GM23338 (cell line): ENCODE measurements at regions not wholly inside any gene's neighbourhood (a gene's known extent, or its start where the extent isn't known, plus 50 kb on each side); places are given as distances from the start of the nearest gene placed in this dataset.
A peak's percentile ranks its signal among the peaks of the same experiment; 100 is the strongest.

Experiments
- ATAC-seq: fragments of 200-7000 bp; cut with Tn5 transposase; 3 replicates; pipeline ENCODE4 v1.9.1; 2020
- DNase-seq: peaks from one replicate; pipeline ENCODE4 v3.0.0-alpha.2; 2015; ENCODE audit warnings: low spot score
- H2AFZ ChIP-seq: fragments of 200-600 bp; sonication (generic); 2 replicates; pipeline ENCODE4 v1.8.0; 2016; ENCODE audit warnings: antibody characterized with exemption, mild to moderate bottlenecking, moderate library complexity
- H3F3A ChIP-seq: fragments of 200-600 bp; sonication (generic); replicated peaks from 2 replicates; pipeline ENCODE4 v1.8.0; 2017; ENCODE audit warnings: antibody characterized with exemption, mixed run types, low read depth
- H3K27ac ChIP-seq: fragments of 200-600 bp; sonication (generic); 2 replicates; pipeline ENCODE4 v1.6.1; 2016; ENCODE audit warnings: low read depth
- H3K27me3 ChIP-seq: fragments of 200-600 bp; sonication (generic); 2 replicates; pipeline ENCODE4 v1.8.0; 2016; ENCODE audit warnings: mild to moderate bottlenecking, mixed run types, moderate library complexity; ENCODE audit not compliant: insufficient read depth
- H3K36me3 ChIP-seq: fragments of 200-600 bp; sonication (generic); 2 replicates; pipeline ENCODE4 v1.8.0; 2016; ENCODE audit warnings: mild to moderate bottlenecking; ENCODE audit not compliant: insufficient read depth
- H3K4me1 ChIP-seq: fragments of 200-600 bp; sonication (generic); 2 replicates; pipeline ENCODE4 v1.8.0; 2016; ENCODE audit warnings: mild to moderate bottlenecking, moderate library complexity; ENCODE audit not compliant: insufficient read depth
- H3K4me2 ChIP-seq: fragments of 200-600 bp; sonication (generic); 2 replicates; pipeline ENCODE4 v1.7.1; 2017; ENCODE audit warnings: mixed run types
- H3K4me3 ChIP-seq: fragments of 200-600 bp; sonication (generic); 2 replicates; pipeline ENCODE4 v1.6.1; 2016; ENCODE audit warnings: mixed run types
- H3K79me2 ChIP-seq: fragments of 200-600 bp; sonication (generic); replicated peaks from 2 replicates; pipeline ENCODE4 v1.8.0; 2017; ENCODE audit warnings: mild to moderate bottlenecking; ENCODE audit not compliant: insufficient read depth
- H3K9me2 ChIP-seq: fragments of 200-600 bp; sonication (generic); 2 replicates; pipeline ENCODE4 v1.8.0; 2017; ENCODE audit not compliant: insufficient read depth
- H4K20me1 ChIP-seq: fragments of 200-600 bp; sonication (generic); replicated peaks from 2 replicates; pipeline ENCODE4 v1.8.0; 2017; ENCODE audit warnings: mild to moderate bottlenecking; ENCODE audit not compliant: insufficient read depth
- H3K27ac Mint-ChIP-seq: 2 replicates; pipeline ENCODE4 v1.8.0; 2020; ENCODE audit warnings: inconsistent platforms, mild to moderate bottlenecking, moderate library complexity, mixed read lengths
- H3K27me3 Mint-ChIP-seq: 3 replicates; pipeline ENCODE4 v1.8.0; 2022; ENCODE audit warnings: low read depth, mild to moderate bottlenecking, moderate library complexity, mixed read lengths, inconsistent platforms; ENCODE audit not compliant: insufficient read depth, poor library complexity
- H3K36me3 Mint-ChIP-seq: 3 replicates; pipeline ENCODE4 v1.8.0; 2021; ENCODE audit warnings: low read depth, mild to moderate bottlenecking, inconsistent platforms, moderate library complexity, mixed read lengths
- H3K4me1 Mint-ChIP-seq: 3 replicates; pipeline ENCODE4 v1.8.0; 2020; ENCODE audit warnings: mild to moderate bottlenecking, inconsistent platforms, mixed read lengths
- H3K4me3 Mint-ChIP-seq: 3 replicates; pipeline ENCODE4 v1.8.0; 2021; ENCODE audit warnings: moderate library complexity, mild to moderate bottlenecking, inconsistent platforms, mixed read lengths
- H3K9me3 Mint-ChIP-seq: 3 replicates; pipeline ENCODE4 v1.8.0; 2020; ENCODE audit warnings: moderate library complexity, mild to moderate bottlenecking, inconsistent platforms, mixed read lengths
- CREB1 ChIP-seq: fragments of 250-450 bp; sonication (Bioruptor Pico); IDR thresholded peaks from 2 replicates; pipeline ENCODE4 v1.5.0; 2020; ENCODE audit warnings: low read depth, mild to moderate bottlenecking, moderate library complexity
- CTCF ChIP-seq, 2 experiments: fragments of 200-600 bp in 1 of 2; sonication (generic) in 1 of 2; conservative IDR thresholded peaks; 2 replicates each; pipeline versions ENCODE4 v1.5.1 to v1.6.1; 2016 to 2017; ENCODE audit warnings: antibody characterized with exemption in 2 of 2, low read depth in 2 of 2, mild to moderate bottlenecking in 2 of 2, moderate library complexity in 1 of 2
- NANOG ChIP-seq: IDR thresholded peaks from 2 replicates; pipeline ENCODE4 v1.6.1; 2016; ENCODE audit warnings: antibody characterized with exemption, borderline replicate concordance
- POLR2AphosphoS5 ChIP-seq: IDR thresholded peaks from 2 replicates; pipeline ENCODE4 v1.6.1; 2016; ENCODE audit warnings: antibody characterized with exemption, low read depth
- ZNF114 ChIP-seq: fragments of 250-450 bp; sonication (Bioruptor Pico); IDR thresholded peaks from 2 replicates; pipeline ENCODE4 v1.5.0; 2020; ENCODE audit warnings: mild to moderate bottlenecking, moderate library complexity
- ZNF462 ChIP-seq: fragments of 250-450 bp; sonication (Bioruptor Pico); IDR thresholded peaks from 2 replicates; pipeline ENCODE4 v1.5.0; 2020; ENCODE audit warnings: mild to moderate bottlenecking, moderate library complexity

GRCh38 chr13:34164582-34164981 is 346.6 kb downstream of the RFC3 start:
- Mint-ChIP-seq H3K9me3 (no peaks in the 10 kb centered on the region), H3K4me1 (peaks cover 14% of the 10 kb centered on the region; the same call in 2 of the 3 replicates), H3K27me3 (no peaks in the 10 kb centered on the region), H3K4me3 (no peak overlapping the region), H3K36me3 (no peaks in the 10 kb centered on the region), H3K27ac (no peak overlapping the region)
- ATAC-seq (peak; percentile 65), DNase-seq (peak; percentile 33)
- Histone ChIP-seq H3K4me1 (peaks cover 9% of the 10 kb centered on the region), H3K4me3 (no peak overlapping the region), H3K79me2 (no peaks in the 10 kb centered on the region), H3F3A (no peaks in the 10 kb centered on the region), H2AFZ (peak overlapping the region; percentile 25; the same call in 1 of the 2 replicates), H3K4me2 (no peak overlapping the region), H4K20me1 (no peaks in the 10 kb centered on the region), H3K36me3 (no peaks in the 10 kb centered on the region), H3K27ac (no peak overlapping the region), H3K9me2 (no peaks in the 10 kb centered on the region), H3K27me3 (no peaks in the 10 kb centered on the region)
- TF ChIP-seq ZNF114 (no peak), ZNF462 (no peak), CTCF (conservative IDR thresholded peaks at IDR 0.05; ENCODE audit: low read depth in 2 of 2) (no peak), CREB1 (no peak), POLR2AphosphoS5 (no peak), NANOG (no peak)
